DMS 273 (cell line): ENCODE measurements at regions not wholly inside any gene's neighbourhood (a gene's known extent, or its start where the extent isn't known, plus 50 kb on each side); places are given as distances from the start of the nearest gene placed in this dataset.
A peak's percentile ranks its signal among the peaks of the same experiment; 100 is the strongest.
"Not testable (repeated sequence)": the region's sequence is repeated elsewhere in the genome, so short reads cannot be mapped to it uniquely, and the experiment has no call there.

ENCODE experiments used
- DNase-seq: peaks from one replicate; lab custom pipeline; 2025; ENCODE audit not compliant: unreplicated experiment; lab: John Stamatoyannopoulos, UW

GRCh38 chr2:149877913-149878312, 290.3 kb upstream of the MMADHC start:
- DNase-seq: no peak

- no peak for DNase-seq
Measured at GRCh38 chr2:149877074-149877473, 289.5 kb upstream of the MMADHC start.

GRCh38 chr2:149873936-149874335, 286.4 kb upstream of the MMADHC start:
- no peak for DNase-seq

GRCh38 chr2:149872638-149873150, 285.1 kb upstream of the MMADHC start:
- no peak for DNase-seq

GRCh38 chr2:149872041-149872440, 284.5 kb upstream of the MMADHC start:
- DNase-seq: no peak

GRCh38 chr2:149871091-149871885, 283.7 kb upstream of the MMADHC start:
- DNase-seq: no peak

GRCh38 chr2:149863227-149863626, 275.7 kb upstream of the MMADHC start:
- DNase-seq: no peak

- no peak for DNase-seq
Measured at GRCh38 chr2:149861034-149861433, 273.5 kb upstream of the MMADHC start.

- no peak for DNase-seq
Measured at GRCh38 chr2:149860276-149860921, 272.8 kb upstream of the MMADHC start.

- no peak for DNase-seq
Measured at GRCh38 chr2:149858901-149859634, 271.5 kb upstream of the MMADHC start.

- DNase-seq: no peak
Measured at GRCh38 chr2:149858216-149858615, 270.6 kb upstream of the MMADHC start.

- no peak for DNase-seq
Measured at GRCh38 chr2:149857344-149857743, 269.8 kb upstream of the MMADHC start.

GRCh38 chr2:149855859-149856258, 268.3 kb upstream of the MMADHC start:
- not testable (repeated sequence) for DNase-seq

GRCh38 chr2:149849591-149849990, 262.0 kb upstream of the MMADHC start:
- no peak for DNase-seq

- no peak for DNase-seq
Measured at GRCh38 chr2:149849136-149849535, 261.6 kb upstream of the MMADHC start.

- no peak for DNase-seq
Measured at GRCh38 chr2:149841396-149841795, 253.8 kb upstream of the MMADHC start.

GRCh38 chr2:149832324-149832723, 244.7 kb upstream of the MMADHC start:
- no peak for DNase-seq

GRCh38 chr2:149828520-149829210, 241.1 kb upstream of the MMADHC start:
- peak; percentile 5 for DNase-seq

GRCh38 chr2:149827585-149828126, 240.1 kb upstream of the MMADHC start:
- DNase-seq: no peak

GRCh38 chr2:149826471-149827125, 239.0 kb upstream of the MMADHC start:
- DNase-seq: peak; percentile 9
